Natural killer cell (primary cell): ENCODE measurements at regions not wholly inside any gene's neighbourhood (a gene's known extent, or its start where the extent isn't known, plus 50 kb on each side); places are given as distances from the start of the nearest gene placed in this dataset.
"Not testable (repeated sequence)": the region's sequence is repeated elsewhere in the genome, so short reads cannot be mapped to it uniquely, and the experiment has no call there.

Experiments
- ATAC-seq, 3 donors: fragments of 150-1000 bp in 2 of 3; fragments of 200-7000 bp in 1 of 3; cut with Tn5 transposase; 1 replicate in 1 of 3; 2 replicates in 2 of 3; pipeline ENCODE4 v1.10.0; 2021; ENCODE audit warnings: mild to moderate bottlenecking in 2 of 3, moderate library complexity in 2 of 3
- DNase-seq, 2 donors: peaks; one replicate each; pipeline versions ENCODE4 v3.0.0 to v3.0.0-alpha.2; 2013 to 2021; ENCODE audit warnings: mixed read lengths in 1 of 2
- H3K27ac ChIP-seq: one replicate; pipeline ENCODE4 v1.5.1; 2013; ENCODE audit warnings: mild to moderate bottlenecking, low read length
- H3K27me3 ChIP-seq: one replicate; pipeline ENCODE4 v1.6.1; 2013; ENCODE audit warnings: low read length; ENCODE audit not compliant: control insufficient read depth, insufficient read depth
- H3K36me3 ChIP-seq: one replicate; pipeline ENCODE4 v1.6.1; 2013; ENCODE audit warnings: low read length; ENCODE audit not compliant: control insufficient read depth, insufficient read depth
- H3K4me1 ChIP-seq: one replicate; pipeline ENCODE4 v1.6.1; 2013; ENCODE audit warnings: low read length; ENCODE audit not compliant: control insufficient read depth, insufficient read depth
- H3K4me3 ChIP-seq: one replicate; pipeline ENCODE4 v1.5.1; 2013; ENCODE audit warnings: low read length
- H3K9me3 ChIP-seq: one replicate; pipeline ENCODE4 v1.6.1; 2013; ENCODE audit warnings: low read length; ENCODE audit not compliant: control insufficient read depth, insufficient read depth
- H3K27ac Mint-ChIP-seq, 2 donors: one replicate each; pipeline ENCODE4 v1.8.0; 2022; ENCODE audit warnings: mild to moderate bottlenecking in 2 of 2, mixed read lengths in 2 of 2, moderate library complexity in 1 of 2
- H3K27me3 Mint-ChIP-seq, 2 donors: one replicate each; pipeline ENCODE4 v1.8.0; 2022; ENCODE audit warnings: low read depth in 2 of 2, mixed read lengths in 2 of 2
- H3K36me3 Mint-ChIP-seq: one replicate; pipeline ENCODE4 v1.8.0; 2022; ENCODE audit warnings: mixed read lengths
- H3K4me1 Mint-ChIP-seq, 2 donors: one replicate each; pipeline ENCODE4 v1.8.0; 2022; ENCODE audit warnings: mixed read lengths in 2 of 2
- H3K4me3 Mint-ChIP-seq: one replicate; pipeline ENCODE4 v1.8.0; 2022; ENCODE audit warnings: mild to moderate bottlenecking, moderate library complexity, mixed read lengths
- H3K9me3 Mint-ChIP-seq, 2 donors: one replicate each; pipeline ENCODE4 v1.8.0; 2022; ENCODE audit warnings: mixed read lengths in 2 of 2
- WGBS: methylation state at CpG from one replicate; pipeline ENCODE4 v1.1.7; 2013; ENCODE audit warnings: missing lambda C conversion rate; ENCODE audit not compliant: insufficient coverage; 5-methylcytosine and 5-hydroxymethylcytosine counted together
- intact Hi-C: fragments of 100-400 bp; cut with micrococcal nuclease; formaldehyde crosslinking; loops from one replicate; pipeline ENCODE4 v1.14.2; 2022
- TF ChIP-seq, protein P1 (sequence below): fragments of 200-600 bp; IDR thresholded peaks from one replicate; pipeline ENCODE4 v1.8.0; 2022; ENCODE audit warnings: antibody characterized with exemption

DNA sequence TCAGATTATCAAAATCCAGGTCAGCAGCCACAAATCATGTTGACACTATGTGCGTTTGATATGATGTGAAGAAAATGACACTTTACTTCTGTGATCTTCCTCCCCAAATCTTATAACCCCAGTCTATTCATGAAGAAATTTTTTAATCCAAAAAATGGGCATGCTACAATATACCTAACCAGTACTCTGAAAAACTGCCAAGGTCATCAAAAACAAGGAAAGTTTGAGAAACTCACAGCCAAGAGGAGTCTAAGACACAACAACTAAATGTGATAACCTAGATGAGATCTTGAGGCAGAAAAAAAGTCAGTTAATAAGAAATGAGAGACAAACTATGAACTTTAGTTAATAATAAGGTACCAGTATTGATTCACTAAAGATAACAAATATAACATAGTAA, 200.6 kb upstream of the IRAK1BP1 start:
- no peak overlapping the region for H3K27ac ChIP-seq
- Mint-ChIP-seq H3K4me3 (no peak overlapping the region), H3K27me3 (no peaks in the 10 kb centered on the region), H3K36me3 (no peaks in the 10 kb centered on the region), H3K27ac (no peak overlapping the region), H3K9me3 (peaks cover 3 to 9% of the 10 kb centered on the region in 2 donors), H3K4me1 (no peaks in the 10 kb centered on the region)
- no peaks in the 10 kb centered on the region for H3K4me1 ChIP-seq
- no peaks in the 10 kb centered on the region for H3K36me3 ChIP-seq
- no peaks in the 10 kb centered on the region for H3K9me3 ChIP-seq
- H3K4me3 ChIP-seq = no peak overlapping the region
- no CpG with 5 or more reads among the region's 1 CpG for WGBS
- H3K27me3 ChIP-seq = no peaks in the 10 kb centered on the region
- intact Hi-C loops = no loop called here
- no peak for DNase-seq
- TF ChIP-seq, protein P1, sequence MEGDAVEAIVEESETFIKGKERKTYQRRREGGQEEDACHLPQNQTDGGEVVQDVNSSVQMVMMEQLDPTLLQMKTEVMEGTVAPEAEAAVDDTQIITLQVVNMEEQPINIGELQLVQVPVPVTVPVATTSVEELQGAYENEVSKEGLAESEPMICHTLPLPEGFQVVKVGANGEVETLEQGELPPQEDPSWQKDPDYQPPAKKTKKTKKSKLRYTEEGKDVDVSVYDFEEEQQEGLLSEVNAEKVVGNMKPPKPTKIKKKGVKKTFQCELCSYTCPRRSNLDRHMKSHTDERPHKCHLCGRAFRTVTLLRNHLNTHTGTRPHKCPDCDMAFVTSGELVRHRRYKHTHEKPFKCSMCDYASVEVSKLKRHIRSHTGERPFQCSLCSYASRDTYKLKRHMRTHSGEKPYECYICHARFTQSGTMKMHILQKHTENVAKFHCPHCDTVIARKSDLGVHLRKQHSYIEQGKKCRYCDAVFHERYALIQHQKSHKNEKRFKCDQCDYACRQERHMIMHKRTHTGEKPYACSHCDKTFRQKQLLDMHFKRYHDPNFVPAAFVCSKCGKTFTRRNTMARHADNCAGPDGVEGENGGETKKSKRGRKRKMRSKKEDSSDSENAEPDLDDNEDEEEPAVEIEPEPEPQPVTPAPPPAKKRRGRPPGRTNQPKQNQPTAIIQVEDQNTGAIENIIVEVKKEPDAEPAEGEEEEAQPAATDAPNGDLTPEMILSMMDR = no peak
- no peak for ATAC-seq

DNA sequence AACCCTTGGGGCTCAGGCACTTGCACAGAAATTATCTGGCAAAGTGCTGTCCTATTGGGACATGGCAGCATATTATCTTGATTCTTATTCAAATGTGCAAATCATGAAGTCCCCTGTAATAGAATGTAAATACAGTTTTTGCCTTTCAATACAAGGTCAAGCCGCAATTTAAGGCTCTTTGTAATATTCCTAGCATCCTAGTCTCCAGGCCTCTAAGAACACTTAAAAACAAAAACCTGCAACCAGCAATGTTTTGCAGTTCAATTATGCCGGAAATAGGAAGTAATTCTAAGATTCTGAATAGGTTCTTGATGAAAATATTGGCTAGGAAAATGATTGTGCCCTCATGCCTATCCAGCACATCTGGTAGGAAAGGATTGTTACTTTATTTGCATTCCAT, 197.2 kb upstream of the IRAK1BP1 start:
- intact Hi-C loops = no loop called here
- Mint-ChIP-seq H3K9me3 (peaks cover 6 to 9% of the 10 kb centered on the region in 2 donors), H3K4me3 (no peak overlapping the region), H3K36me3 (no peaks in the 10 kb centered on the region), H3K4me1 (no peaks in the 10 kb centered on the region), H3K27ac (no peak overlapping the region), H3K27me3 (no peaks in the 10 kb centered on the region)
- no peak overlapping the region for H3K27ac ChIP-seq
- TF ChIP-seq, protein P1 = no peak
- DNase-seq = no peak
- no peak for ATAC-seq
- WGBS = 33% methylated on average over 1 of the region's 2 CpGs
- no peak overlapping the region for H3K4me3 ChIP-seq
- no peaks in the 10 kb centered on the region for H3K9me3 ChIP-seq
- H3K36me3 ChIP-seq = no peaks in the 10 kb centered on the region
- no peaks in the 10 kb centered on the region for H3K4me1 ChIP-seq
- no peaks in the 10 kb centered on the region for H3K27me3 ChIP-seq

DNA sequence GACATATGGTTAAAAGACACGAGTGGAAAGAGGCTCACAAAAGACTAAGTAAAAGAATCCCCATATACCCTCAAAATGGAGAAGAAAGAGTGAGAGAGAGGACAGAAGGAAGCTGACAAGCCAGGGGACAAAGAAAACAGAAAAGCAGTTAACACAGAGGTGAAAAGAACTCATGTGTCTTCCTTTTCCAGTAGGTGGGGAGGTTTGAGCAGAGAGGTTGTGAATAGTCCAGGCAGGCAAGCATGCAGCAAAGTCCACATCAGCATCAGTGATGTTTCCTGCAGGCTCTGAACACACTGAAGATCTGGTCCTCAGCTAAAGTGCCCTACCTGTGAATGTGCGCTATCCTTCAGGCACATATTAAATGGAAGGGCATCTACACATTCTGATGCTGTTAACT, 196.5 kb upstream of the IRAK1BP1 start:
- no peak for ATAC-seq
- H3K36me3 ChIP-seq = no peaks in the 10 kb centered on the region
- Mint-ChIP-seq H3K27ac (no peak overlapping the region), H3K4me3 (no peak overlapping the region), H3K4me1 (no peaks in the 10 kb centered on the region), H3K36me3 (no peaks in the 10 kb centered on the region), H3K9me3 (peaks cover 6 to 9% of the 10 kb centered on the region in 2 donors), H3K27me3 (no peaks in the 10 kb centered on the region)
- no peaks in the 10 kb centered on the region for H3K9me3 ChIP-seq
- intact Hi-C loops = no loop called here
- WGBS = 94% methylated on average over 1 of the region's 2 CpGs
- no peaks in the 10 kb centered on the region for H3K27me3 ChIP-seq
- DNase-seq = no peak
- H3K27ac ChIP-seq = no peak overlapping the region
- TF ChIP-seq, protein P1 = no peak
- H3K4me3 ChIP-seq = no peak overlapping the region
- no peaks in the 10 kb centered on the region for H3K4me1 ChIP-seq

DNA sequence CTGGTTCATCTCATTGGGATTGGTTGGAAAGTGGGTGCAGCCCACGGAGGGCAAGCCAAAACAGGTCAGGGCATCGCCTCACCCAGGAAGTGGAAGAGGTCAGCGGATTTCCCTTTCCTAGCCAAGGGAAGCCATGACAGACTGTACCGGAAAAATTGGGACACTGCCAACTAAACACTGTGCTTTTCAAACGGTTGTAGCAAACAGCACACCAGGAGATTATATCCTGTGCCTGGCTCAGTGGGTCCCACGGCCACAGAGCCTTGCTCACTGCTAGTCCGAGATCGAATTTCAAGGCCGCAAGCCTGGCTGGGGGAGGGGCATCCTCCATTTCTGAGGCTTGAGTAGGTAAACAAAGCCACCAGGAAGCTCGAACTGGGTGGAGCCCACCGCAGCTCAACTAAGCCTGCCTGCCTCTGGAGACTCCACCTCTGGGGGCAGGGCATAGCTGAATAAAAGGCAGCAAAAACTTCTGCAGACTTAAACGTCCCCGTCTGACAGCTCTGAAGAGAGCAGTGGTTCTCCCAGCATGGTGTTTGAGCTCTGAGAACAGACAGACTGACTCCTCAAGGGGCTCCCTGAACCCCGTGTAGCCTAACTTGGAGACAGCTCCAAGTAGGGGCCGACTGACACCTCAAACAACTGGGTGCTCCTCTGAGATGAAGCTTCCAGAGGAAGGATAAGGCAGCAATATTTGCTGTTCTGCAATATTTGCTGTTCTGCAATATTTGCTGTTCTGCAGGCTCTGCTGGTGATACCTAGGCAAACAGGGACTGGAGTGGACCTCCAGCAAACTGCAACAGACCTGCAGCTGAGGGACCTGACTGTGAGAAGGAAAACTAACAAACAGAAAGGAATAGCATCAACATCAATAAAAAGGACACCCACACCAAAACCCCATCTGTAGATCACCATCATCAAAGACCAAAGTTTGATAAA, 191.0 kb upstream of the IRAK1BP1 start:
- H3K36me3 Mint-ChIP-seq, ATAC-seq, H3K27me3 Mint-ChIP-seq, H3K4me3 Mint-ChIP-seq, H3K27ac ChIP-seq, H3K27ac Mint-ChIP-seq, H3K27me3 ChIP-seq, DNase-seq, H3K9me3 ChIP-seq, H3K4me1 ChIP-seq, H3K4me3 ChIP-seq, H3K36me3 ChIP-seq, intact Hi-C loops, H3K4me1 Mint-ChIP-seq: not testable (repeated sequence)
- peaks cover 13 to 25% of the 10 kb centered on the region in 2 donors for H3K9me3 Mint-ChIP-seq
- 78% methylated on average over 15 of the region's 15 CpGs for WGBS
